ENCODE measurements at regions not wholly inside any gene's neighbourhood (a gene's known extent, or its start where the extent isn't known, plus 50 kb on each side); places are given as distances from the start of the nearest gene placed in this dataset.
A peak's percentile ranks its signal among the peaks of the same experiment; 100 is the strongest.
"Not testable (repeated sequence)": the region's sequence is repeated elsewhere in the genome, so short reads cannot be mapped to it uniquely, and the experiment has no call there.

DNA sequence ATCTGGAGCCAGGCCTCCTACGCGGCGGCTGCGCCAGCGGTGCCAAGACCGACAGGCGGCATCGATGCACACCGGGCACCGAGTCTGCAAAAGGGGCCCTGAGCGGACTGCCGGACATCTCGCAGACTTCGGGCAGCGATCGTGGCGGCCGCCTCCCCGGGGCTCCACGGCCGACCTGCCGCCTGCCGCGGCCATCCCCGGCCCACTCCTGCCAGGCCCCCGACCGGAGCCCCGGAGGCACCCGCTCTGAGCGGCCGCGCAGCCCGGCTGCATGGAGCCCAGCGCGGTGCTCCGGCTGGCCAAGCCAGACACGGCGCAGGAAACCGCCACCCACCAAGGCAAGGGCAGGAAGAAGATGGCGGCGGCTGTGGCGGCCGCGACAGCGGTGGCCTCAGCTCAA, 154.2 kb upstream of the KCTD7 start:
- ATAC-seq, result no peak
- TF ChIP-seq, protein P1, sequence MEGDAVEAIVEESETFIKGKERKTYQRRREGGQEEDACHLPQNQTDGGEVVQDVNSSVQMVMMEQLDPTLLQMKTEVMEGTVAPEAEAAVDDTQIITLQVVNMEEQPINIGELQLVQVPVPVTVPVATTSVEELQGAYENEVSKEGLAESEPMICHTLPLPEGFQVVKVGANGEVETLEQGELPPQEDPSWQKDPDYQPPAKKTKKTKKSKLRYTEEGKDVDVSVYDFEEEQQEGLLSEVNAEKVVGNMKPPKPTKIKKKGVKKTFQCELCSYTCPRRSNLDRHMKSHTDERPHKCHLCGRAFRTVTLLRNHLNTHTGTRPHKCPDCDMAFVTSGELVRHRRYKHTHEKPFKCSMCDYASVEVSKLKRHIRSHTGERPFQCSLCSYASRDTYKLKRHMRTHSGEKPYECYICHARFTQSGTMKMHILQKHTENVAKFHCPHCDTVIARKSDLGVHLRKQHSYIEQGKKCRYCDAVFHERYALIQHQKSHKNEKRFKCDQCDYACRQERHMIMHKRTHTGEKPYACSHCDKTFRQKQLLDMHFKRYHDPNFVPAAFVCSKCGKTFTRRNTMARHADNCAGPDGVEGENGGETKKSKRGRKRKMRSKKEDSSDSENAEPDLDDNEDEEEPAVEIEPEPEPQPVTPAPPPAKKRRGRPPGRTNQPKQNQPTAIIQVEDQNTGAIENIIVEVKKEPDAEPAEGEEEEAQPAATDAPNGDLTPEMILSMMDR (IDR thresholded peaks at IDR 0.05), result no peak
- POLR2A ChIA-PET, result no interaction called here

DNA sequence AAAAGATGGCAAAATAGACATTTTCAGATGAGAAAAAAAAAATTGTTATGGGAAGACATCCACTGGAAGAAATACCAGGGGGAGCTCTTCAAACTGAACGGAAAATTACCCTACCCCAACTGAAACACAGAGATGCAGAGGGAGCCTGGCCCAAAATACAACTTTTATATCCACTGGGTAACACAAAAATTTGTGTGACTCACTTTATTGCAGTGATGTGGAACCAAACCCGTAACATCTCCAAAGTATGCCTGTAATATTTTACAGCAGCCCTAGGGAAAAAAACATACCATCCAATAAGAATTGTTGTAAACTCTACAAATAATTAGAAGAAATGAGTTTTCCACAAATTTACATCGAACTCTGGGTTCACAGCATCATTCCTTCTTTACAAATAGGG, 152.6 kb upstream of the KCTD7 start:
- H3K36me3 Mint-ChIP-seq (ENCODE audit: low read depth), result peaks cover 23% of the 10 kb centered on the region
- intact Hi-C loops (cut with micrococcal nuclease); H3K9me3 Mint-ChIP-seq; POLR2A ChIA-PET; H3K27me3 Mint-ChIP-seq; H3K4me1 Mint-ChIP-seq (ENCODE audit: low read depth); H3K4me3 Mint-ChIP-seq; H3K27ac Mint-ChIP-seq; CTCF ChIA-PET; DNase-seq; ATAC-seq: not testable (repeated sequence)

More for the DNA sequence above, 154.2 kb upstream of the KCTD7 start:
- H3K9me3 Mint-ChIP-seq, result no peaks in the 10 kb centered on the region
- peaks cover 15% of the 10 kb centered on the region for H3K36me3 Mint-ChIP-seq (ENCODE audit: low read depth)
- H3K27me3 Mint-ChIP-seq, result no peaks in the 10 kb centered on the region
- no peak overlapping the region for H3K4me3 Mint-ChIP-seq
- no peaks in the 10 kb centered on the region for H3K4me1 Mint-ChIP-seq (ENCODE audit: low read depth)
- intact Hi-C loops (cut with micrococcal nuclease), result no loop called here
- CTCF ChIA-PET, result interaction anchor here (1.0 kb wide), 1 partner anchor 477 kb away, joined by 3 read pairs; no protein-coding TSS in a partner anchor
- no peak for DNase-seq
- no peak overlapping the region for H3K27ac Mint-ChIP-seq

DNA sequence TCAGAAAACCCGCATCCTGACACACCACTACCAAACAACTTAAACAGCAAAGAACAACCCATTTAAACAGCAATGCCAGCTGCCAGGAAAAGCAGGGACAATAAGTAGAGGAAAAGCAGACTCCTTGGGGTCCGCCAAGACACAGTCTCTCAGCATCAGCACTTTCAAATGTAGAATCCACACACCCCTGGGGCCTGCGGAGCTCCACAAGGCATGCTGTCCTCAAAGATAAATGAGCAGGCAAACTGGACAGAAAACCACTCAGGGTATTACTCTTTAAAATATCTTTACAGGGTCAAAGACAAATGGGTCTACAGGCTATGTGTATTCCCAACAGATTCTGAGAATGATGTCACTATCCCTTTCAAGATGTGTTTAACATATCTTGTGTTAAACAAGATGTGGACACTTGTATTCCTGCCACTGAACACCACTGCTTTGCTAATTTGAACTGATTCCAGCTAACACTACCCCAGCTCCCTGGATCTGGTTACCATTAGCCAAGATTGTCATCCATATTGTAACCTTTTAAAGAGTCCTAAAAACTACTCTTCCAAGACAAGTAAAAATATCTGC, 150.8 kb upstream of the KCTD7 start:
- CTCF ChIA-PET; H3K4me3 Mint-ChIP-seq; ATAC-seq; H3K27me3 Mint-ChIP-seq; H3K4me1 Mint-ChIP-seq (ENCODE audit: low read depth); H3K9me3 Mint-ChIP-seq; intact Hi-C loops (cut with micrococcal nuclease); POLR2A ChIA-PET; DNase-seq; H3K27ac Mint-ChIP-seq: not testable (repeated sequence)
- peaks cover 30% of the 10 kb centered on the region for H3K36me3 Mint-ChIP-seq (ENCODE audit: low read depth)

GRCh38 chr7:66481229-66481628, 147.5 kb upstream of the KCTD7 start:
- H3K36me3 Mint-ChIP-seq (ENCODE audit: low read depth), result peaks cover 32% of the 10 kb centered on the region
- intact Hi-C loops (cut with micrococcal nuclease), result not testable (repeated sequence)

GRCh38 chr7:66489065-66489464, 139.6 kb upstream of the KCTD7 start:
- H3K27me3 Mint-ChIP-seq; H3K36me3 Mint-ChIP-seq (ENCODE audit: low read depth); CTCF ChIA-PET; H3K4me3 Mint-ChIP-seq; intact Hi-C loops (cut with micrococcal nuclease); ATAC-seq; H3K9me3 Mint-ChIP-seq; H3K27ac Mint-ChIP-seq; DNase-seq: not testable (repeated sequence)
- peaks cover 12% of the 10 kb centered on the region for H3K4me1 Mint-ChIP-seq (ENCODE audit: low read depth)
- POLR2A ChIA-PET, result interaction anchor here (1.0 kb wide), 1 partner anchor 76 kb away, joined by 5 read pairs; no protein-coding TSS in a partner anchor

More at GRCh38 chr7:66481229-66481628, 147.5 kb upstream of the KCTD7 start:
- H3K9me3 Mint-ChIP-seq; POLR2A ChIA-PET; CTCF ChIA-PET; DNase-seq; ATAC-seq; H3K27me3 Mint-ChIP-seq; H3K4me3 Mint-ChIP-seq; H3K27ac Mint-ChIP-seq; H3K4me1 Mint-ChIP-seq (ENCODE audit: low read depth): not testable (repeated sequence)

GRCh38 chr7:66489741-66490140, 138.9 kb upstream of the KCTD7 start:
- H3K4me3 Mint-ChIP-seq; H3K36me3 Mint-ChIP-seq (ENCODE audit: low read depth); CTCF ChIA-PET; H3K27me3 Mint-ChIP-seq; ATAC-seq; H3K9me3 Mint-ChIP-seq; H3K27ac Mint-ChIP-seq; intact Hi-C loops (cut with micrococcal nuclease); DNase-seq; POLR2A ChIA-PET: not testable (repeated sequence)
- H3K4me1 Mint-ChIP-seq (ENCODE audit: low read depth), result peaks cover 12% of the 10 kb centered on the region

DNA sequence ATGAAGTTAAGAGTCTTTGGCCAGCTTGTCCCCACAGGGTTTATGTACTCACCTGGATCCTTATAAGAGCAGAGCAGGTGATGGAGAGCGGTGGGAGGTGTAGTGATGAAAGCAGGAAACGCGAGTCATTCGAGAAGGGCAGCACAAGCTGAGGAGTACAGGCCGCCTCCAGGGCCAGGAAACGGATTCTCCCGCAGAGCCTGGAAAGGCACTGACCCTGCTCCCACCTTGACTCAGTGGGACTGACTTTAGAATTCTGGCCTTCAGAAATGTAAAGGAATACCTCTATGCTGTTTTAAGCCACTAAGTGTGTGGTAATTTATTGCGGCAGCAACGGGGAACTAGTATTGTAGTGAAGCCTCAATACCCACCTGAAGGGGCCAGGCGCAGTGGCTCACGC, 137.7 kb upstream of the KCTD7 start:
- H3K9me3 Mint-ChIP-seq; H3K27me3 Mint-ChIP-seq; ATAC-seq; CTCF ChIA-PET; H3K27ac Mint-ChIP-seq; H3K36me3 Mint-ChIP-seq (ENCODE audit: low read depth); POLR2A ChIA-PET; H3K4me3 Mint-ChIP-seq; DNase-seq; intact Hi-C loops (cut with micrococcal nuclease): not testable (repeated sequence)
- H3K4me1 Mint-ChIP-seq (ENCODE audit: low read depth), result peaks cover 17% of the 10 kb centered on the region

DNA sequence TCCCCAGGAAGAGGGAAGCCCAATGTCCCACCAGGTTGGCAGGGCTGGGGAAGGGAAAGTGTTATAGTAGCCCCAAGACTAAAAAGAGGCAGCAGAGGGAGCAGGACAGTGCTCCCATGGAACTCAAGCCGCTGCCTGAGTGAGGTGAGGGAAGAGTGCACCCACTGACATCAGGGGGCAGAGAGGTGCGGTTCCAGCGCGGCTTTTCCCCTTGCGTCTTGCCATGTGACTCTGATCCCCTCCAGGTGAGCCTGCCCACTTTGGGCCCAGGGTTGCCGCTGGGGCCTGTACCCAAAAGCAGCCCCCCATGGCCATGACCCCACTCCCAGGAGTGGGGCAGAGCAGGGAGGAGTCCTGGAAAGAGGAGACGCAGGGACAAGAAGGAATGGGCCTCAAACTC, 136.3 kb upstream of the KCTD7 start:
- CTCF ChIA-PET, result interaction anchor here (1.7 kb wide), 1 partner anchor 78 kb away, joined by 7 read pairs; no protein-coding TSS in a partner anchor
- ATAC-seq; intact Hi-C loops (cut with micrococcal nuclease); H3K9me3 Mint-ChIP-seq; H3K27me3 Mint-ChIP-seq; H3K36me3 Mint-ChIP-seq (ENCODE audit: low read depth); POLR2A ChIA-PET; DNase-seq: not testable (repeated sequence)
- Mint-ChIP-seq H3K4me3 (peak overlapping the region; percentile 81), H3K4me1 (ENCODE audit: low read depth) (peaks cover 17% of the 10 kb centered on the region), H3K27ac (peak overlapping the region; percentile 97)

Measured in activated CD8-positive, alpha-beta T cell treated with anti-CD3 and anti-CD28 coated beads for 36 hours (primary cell).